DND-41 (cell line): ENCODE measurements at regions not wholly inside any gene's neighbourhood (a gene's known extent, or its start where the extent isn't known, plus 50 kb on each side); places are given as distances from the start of the nearest gene placed in this dataset.

ENCODE experiments used
- ATAC-seq: fragments of 200-7000 bp; cut with Tn5 transposase; 3 replicates; pipeline ENCODE4 v1.9.1; 2021; ENCODE audit warnings: low read depth; ENCODE audit not compliant: insufficient read depth
- DNase-seq: peaks from one replicate; pipeline ENCODE4 v3.0.0-alpha.2; 2020
- H2AFZ ChIP-seq: 2 replicates; pipeline ENCODE4 v1.6.0; 2012; ENCODE audit warnings: low read depth, low read length
- H3K27ac ChIP-seq: 2 replicates; pipeline ENCODE4 v1.5.1; 2012; ENCODE audit warnings: low read length, inconsistent platforms
- H3K27me3 ChIP-seq: fragments of 200-600 bp; sonication (generic); 2 replicates; pipeline ENCODE4 v1.6.0; 2012; ENCODE audit warnings: low read length, mild to moderate bottlenecking, inconsistent platforms; ENCODE audit not compliant: insufficient read depth, poor library complexity
- H3K36me3 ChIP-seq: 2 replicates; pipeline ENCODE4 v1.5.1; 2012; ENCODE audit warnings: low read length, inconsistent platforms; ENCODE audit not compliant: insufficient read depth
- H3K4me1 ChIP-seq: 2 replicates; pipeline ENCODE4 v1.5.1; 2012; ENCODE audit warnings: mild to moderate bottlenecking, low read length; ENCODE audit not compliant: insufficient read depth
- H3K4me2 ChIP-seq: 2 replicates; pipeline ENCODE4 v1.6.0; 2012; ENCODE audit warnings: mild to moderate bottlenecking, moderate library complexity, low read length, inconsistent platforms; ENCODE audit not compliant: insufficient read depth
- H3K4me3 ChIP-seq, 2 experiments: fragments of 200-600 bp in 1 of 2; shearing (Covaris generic) in 1 of 2; 2 replicates each; pipeline ENCODE4 v1.5.1; 2012 to 2016; ENCODE audit warnings: inconsistent platforms in 2 of 2, low read length in 2 of 2, mild to moderate bottlenecking in 2 of 2, low read depth in 1 of 2, moderate library complexity in 1 of 2
- H3K79me2 ChIP-seq: 2 replicates; pipeline ENCODE4 v1.6.0; 2012; ENCODE audit warnings: low read length, inconsistent platforms; ENCODE audit not compliant: insufficient read depth
- H3K9ac ChIP-seq: 2 replicates; pipeline ENCODE4 v1.6.0; 2012; ENCODE audit warnings: low read depth, mild to moderate bottlenecking, inconsistent platforms, low read length, moderate library complexity
- H3K9me3 ChIP-seq: 2 replicates; pipeline ENCODE4 v1.5.1; 2012; ENCODE audit warnings: low read length, moderate library complexity, mild to moderate bottlenecking, inconsistent platforms; ENCODE audit not compliant: insufficient read depth, severe bottlenecking
- H4K20me1 ChIP-seq: 2 replicates; pipeline ENCODE4 v1.6.0; 2012; ENCODE audit warnings: low read length; ENCODE audit not compliant: insufficient read depth
- EZH2 ChIP-seq: IDR thresholded peaks from 3 replicates; pipeline ENCODE4 v1.6.1; 2012; ENCODE audit warnings: borderline replicate concordance, low read depth, mild to moderate bottlenecking, moderate library complexity, low read length, inconsistent platforms; ENCODE audit not compliant: severe bottlenecking
- TF ChIP-seq, protein P1 (sequence below): IDR thresholded peaks from 2 replicates; pipeline ENCODE4 v1.5.1; 2012; ENCODE audit warnings: borderline replicate concordance, low read length, moderate library complexity, mild to moderate bottlenecking; ENCODE audit not compliant: poor library complexity, severe bottlenecking; ENCODE audit errors: extremely low read depth

DNA sequence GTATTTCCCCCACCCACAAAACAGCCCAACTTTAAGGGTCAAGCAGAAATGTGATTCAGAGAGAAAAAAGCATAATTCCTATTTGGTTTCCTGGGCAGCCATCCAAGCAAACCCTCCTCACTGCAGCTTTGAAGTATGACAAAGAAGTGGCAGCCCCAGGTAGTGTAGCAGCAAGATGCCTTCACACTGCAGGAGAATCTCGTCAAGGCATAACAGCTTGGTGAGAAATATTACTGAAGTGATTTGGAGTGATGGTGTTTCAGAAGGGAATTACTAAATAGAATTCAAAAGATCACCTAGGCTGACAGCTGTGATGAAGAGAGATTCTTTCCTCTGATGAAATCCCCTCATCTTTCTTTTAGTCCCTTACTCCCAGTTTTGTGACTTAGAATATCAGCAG lies 173.9 kb downstream of the PYDC2 start:
- TF ChIP-seq, protein P1, sequence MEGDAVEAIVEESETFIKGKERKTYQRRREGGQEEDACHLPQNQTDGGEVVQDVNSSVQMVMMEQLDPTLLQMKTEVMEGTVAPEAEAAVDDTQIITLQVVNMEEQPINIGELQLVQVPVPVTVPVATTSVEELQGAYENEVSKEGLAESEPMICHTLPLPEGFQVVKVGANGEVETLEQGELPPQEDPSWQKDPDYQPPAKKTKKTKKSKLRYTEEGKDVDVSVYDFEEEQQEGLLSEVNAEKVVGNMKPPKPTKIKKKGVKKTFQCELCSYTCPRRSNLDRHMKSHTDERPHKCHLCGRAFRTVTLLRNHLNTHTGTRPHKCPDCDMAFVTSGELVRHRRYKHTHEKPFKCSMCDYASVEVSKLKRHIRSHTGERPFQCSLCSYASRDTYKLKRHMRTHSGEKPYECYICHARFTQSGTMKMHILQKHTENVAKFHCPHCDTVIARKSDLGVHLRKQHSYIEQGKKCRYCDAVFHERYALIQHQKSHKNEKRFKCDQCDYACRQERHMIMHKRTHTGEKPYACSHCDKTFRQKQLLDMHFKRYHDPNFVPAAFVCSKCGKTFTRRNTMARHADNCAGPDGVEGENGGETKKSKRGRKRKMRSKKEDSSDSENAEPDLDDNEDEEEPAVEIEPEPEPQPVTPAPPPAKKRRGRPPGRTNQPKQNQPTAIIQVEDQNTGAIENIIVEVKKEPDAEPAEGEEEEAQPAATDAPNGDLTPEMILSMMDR: no peak
- no peak for TF ChIP-seq EZH2
- no peaks in the 10 kb centered on the region for H3K27me3 ChIP-seq
- no peak overlapping the region for H3K27ac ChIP-seq
- H2AFZ ChIP-seq: no peak overlapping the region
- H3K4me2 ChIP-seq: no peak overlapping the region
- no peak overlapping the region for H3K4me3 ChIP-seq
- no peak overlapping the region for H3K9ac ChIP-seq
- no peaks in the 10 kb centered on the region for H3K36me3 ChIP-seq
- no peaks in the 10 kb centered on the region for H3K79me2 ChIP-seq
- no peak for DNase-seq
- ATAC-seq: no peak
- H3K9me3 ChIP-seq: no peaks in the 10 kb centered on the region
- no peaks in the 10 kb centered on the region for H3K4me1 ChIP-seq
- H4K20me1 ChIP-seq: no peaks in the 10 kb centered on the region

DNA sequence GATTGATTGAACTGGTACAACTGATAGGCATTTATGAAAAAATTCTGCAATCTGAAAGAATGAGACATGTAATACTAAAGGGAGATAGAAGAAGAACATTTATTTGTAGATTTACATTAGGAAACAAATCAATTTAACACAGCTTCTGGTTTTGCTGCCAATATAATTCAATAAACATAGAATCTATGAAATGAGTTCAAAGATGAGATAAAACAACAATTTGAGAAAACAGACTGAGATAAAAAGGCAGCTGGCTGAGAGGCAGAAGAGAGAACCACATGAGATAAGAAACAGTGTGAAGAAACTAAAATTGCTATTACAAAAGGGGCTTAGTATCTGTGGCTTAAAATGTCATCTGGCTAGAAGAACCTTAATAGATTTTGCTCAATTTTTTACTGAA lies 176.6 kb downstream of the PYDC2 start:
- DNase-seq (no peak), ATAC-seq (no peak)
- no peak for TF ChIP-seq EZH2
- TF ChIP-seq, protein P1: no peak
- Histone ChIP-seq H3K27ac (no peak overlapping the region), H3K9me3 (peaks cover 3% of the 10 kb centered on the region), H2AFZ (no peak overlapping the region), H3K27me3 (no peaks in the 10 kb centered on the region), H3K4me1 (no peaks in the 10 kb centered on the region), H3K36me3 (no peaks in the 10 kb centered on the region), H3K79me2 (no peaks in the 10 kb centered on the region), H3K9ac (no peak overlapping the region), H4K20me1 (no peaks in the 10 kb centered on the region), H3K4me2 (no peak overlapping the region), H3K4me3 (no peak overlapping the region)

DNA sequence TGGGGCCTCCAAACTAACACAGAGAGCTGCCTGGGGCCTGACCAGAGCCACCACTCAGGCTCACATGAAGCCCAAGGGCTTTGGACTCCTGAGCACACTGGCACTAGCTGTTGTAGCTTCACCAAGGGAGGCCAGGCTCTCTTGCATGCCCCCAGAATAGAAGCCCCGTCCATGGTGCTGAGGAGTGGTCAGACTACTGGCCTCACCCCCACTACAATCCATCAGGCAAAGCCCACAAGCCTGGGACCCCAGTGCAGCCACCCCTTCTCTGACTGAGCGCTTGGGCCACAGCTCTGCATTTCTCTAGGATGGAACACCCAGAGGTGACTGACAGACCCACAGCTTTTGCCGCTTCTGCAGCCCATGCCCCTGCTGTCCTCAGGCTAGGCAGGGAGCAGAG lies 180.8 kb downstream of the PYDC2 start:
- peaks cover 6% of the 10 kb centered on the region for H3K9me3 ChIP-seq
- no peaks in the 10 kb centered on the region for H3K79me2 ChIP-seq
- TF ChIP-seq EZH2: no peak
- TF ChIP-seq, protein P1: no peak
- no peak for ATAC-seq
- no peak overlapping the region for H3K27ac ChIP-seq
- no peaks in the 10 kb centered on the region for H4K20me1 ChIP-seq
- H3K27me3 ChIP-seq: no peaks in the 10 kb centered on the region
- no peaks in the 10 kb centered on the region for H3K36me3 ChIP-seq
- no peaks in the 10 kb centered on the region for H3K4me1 ChIP-seq
- no peak overlapping the region for H2AFZ ChIP-seq
- H3K4me2 ChIP-seq: no peak overlapping the region
- H3K4me3 ChIP-seq: no peak overlapping the region
- no peak for DNase-seq
- no peak overlapping the region for H3K9ac ChIP-seq

DNA sequence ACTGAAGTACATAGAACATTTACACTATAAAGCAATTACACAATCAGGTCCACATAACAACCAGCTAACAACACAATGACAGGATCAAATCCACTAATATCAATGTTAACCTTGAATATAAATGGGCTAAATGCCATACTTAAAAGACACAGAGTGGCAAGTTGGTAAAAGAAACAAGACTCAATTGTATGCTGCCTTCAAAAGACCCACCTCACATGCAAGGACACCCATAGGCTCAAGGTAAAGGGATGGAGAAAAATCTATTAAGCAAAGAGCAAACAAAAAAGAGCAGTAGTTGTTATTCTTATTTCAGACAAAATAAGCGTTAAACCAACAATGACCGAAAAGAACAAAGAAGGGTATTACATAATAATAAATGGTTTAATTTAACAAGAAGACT lies 183.3 kb downstream of the PYDC2 start:
- no peaks in the 10 kb centered on the region for H3K36me3 ChIP-seq
- DNase-seq (no peak), ATAC-seq (no peak)
- no peak overlapping the region for H3K9ac ChIP-seq
- no peak overlapping the region for H3K4me3 ChIP-seq
- TF ChIP-seq, protein P1: no peak
- no peak for TF ChIP-seq EZH2
- H3K27me3 ChIP-seq: no peaks in the 10 kb centered on the region
- no peaks in the 10 kb centered on the region for H3K79me2 ChIP-seq
- no peak overlapping the region for H2AFZ ChIP-seq
- H3K9me3 ChIP-seq: peaks cover 6% of the 10 kb centered on the region
- no peaks in the 10 kb centered on the region for H4K20me1 ChIP-seq
- H3K4me1 ChIP-seq: no peaks in the 10 kb centered on the region
- H3K4me2 ChIP-seq: no peak overlapping the region
- no peak overlapping the region for H3K27ac ChIP-seq
